HEK293T (cell line): ENCODE measurements at regions not wholly inside any gene's neighbourhood (a gene's known extent, or its start where the extent isn't known, plus 50 kb on each side); places are given as distances from the start of the nearest gene placed in this dataset.

Experiments
- CTCF ChIA-PET: fragments of 350-600 bp; formaldehyde crosslinking; extraction: SDS; loops from one replicate; lab custom pipeline; 2021; ENCODE audit warnings: antibody characterized with exemption, inconsistent platforms; lab: Yijun Ruan, JAX
- POLR2A ChIA-PET: fragments of 350-600 bp; formaldehyde crosslinking; extraction: SDS; loops from one replicate; lab custom pipeline; 2020; ENCODE audit warnings: antibody characterized with exemption, inconsistent platforms; lab: Yijun Ruan, JAX
- DNase-seq: peaks from one replicate; pipeline ENCODE4 v3.0.0; 2012; ENCODE audit warnings: mixed read lengths; ENCODE audit errors: extremely low spot score
- ARNT ChIP-seq: fragments of 450-650 bp; IDR thresholded peaks from 2 replicates; pipeline ENCODE4 v1.6.1; 2017; ENCODE audit warnings: mild to moderate bottlenecking
- BHLHE40 ChIP-seq: fragments of 450-650 bp; IDR thresholded peaks from 2 replicates; pipeline ENCODE4 v1.6.1; 2016; ENCODE audit warnings: mild to moderate bottlenecking, moderate library complexity, borderline replicate concordance
- CTBP1 ChIP-seq: fragments of 450-650 bp; IDR thresholded peaks from 2 replicates; pipeline ENCODE4 v1.6.1; 2016; ENCODE audit warnings: borderline replicate concordance
- ELF4 ChIP-seq: fragments of 450-650 bp; IDR thresholded peaks from 2 replicates; pipeline ENCODE4 v1.6.1; 2017; ENCODE audit warnings: antibody characterized with exemption
- FOXA1 ChIP-seq: fragments of 450-650 bp; IDR thresholded peaks from 2 replicates; pipeline ENCODE4 v1.6.1; 2016; ENCODE audit warnings: mild to moderate bottlenecking
- FOXK2 ChIP-seq: fragments of 450-650 bp; IDR thresholded peaks from 2 replicates; pipeline ENCODE4 v1.6.1; 2016; ENCODE audit warnings: mild to moderate bottlenecking
- FOXM1 ChIP-seq: fragments of 450-650 bp; IDR thresholded peaks from 2 replicates; pipeline ENCODE4 v1.6.1; 2017; ENCODE audit warnings: mild to moderate bottlenecking, borderline replicate concordance
- HDGF ChIP-seq: fragments of 450-650 bp; IDR thresholded peaks from 2 replicates; pipeline ENCODE4 v1.6.1; 2017; ENCODE audit warnings: antibody characterized with exemption, borderline replicate concordance
- L3MBTL2 ChIP-seq: fragments of 450-650 bp; conservative IDR thresholded peaks from 2 replicates; pipeline ENCODE4 v1.6.1; 2016; ENCODE audit warnings: mild to moderate bottlenecking
- LEF1 ChIP-seq: fragments of 450-650 bp; IDR thresholded peaks from 2 replicates; pipeline ENCODE4 v1.6.1; 2017; ENCODE audit warnings: mild to moderate bottlenecking, borderline replicate concordance
- NFRKB ChIP-seq: fragments of 450-650 bp; IDR thresholded peaks from 2 replicates; pipeline ENCODE4 v1.6.1; 2016; ENCODE audit warnings: mild to moderate bottlenecking, moderate library complexity
- PKNOX1 ChIP-seq: fragments of 450-650 bp; IDR thresholded peaks from 2 replicates; pipeline ENCODE4 v1.6.1; 2016
- SP1 ChIP-seq: fragments of 450-650 bp; IDR thresholded peaks from 2 replicates; pipeline ENCODE4 v1.6.1; 2017
- SUZ12 ChIP-seq: fragments of 450-650 bp; IDR thresholded peaks from 2 replicates; pipeline ENCODE4 v1.6.1; 2016; ENCODE audit warnings: mild to moderate bottlenecking
- TARDBP ChIP-seq: fragments of 450-650 bp; IDR thresholded peaks from 2 replicates; pipeline ENCODE4 v1.6.1; 2016
- ZNF384 ChIP-seq: fragments of 450-650 bp; IDR thresholded peaks from 2 replicates; pipeline ENCODE4 v1.6.1; 2016

GRCh38 chr4:18803781-18804180, 782.2 kb upstream of the LCORL start:
- POLR2A ChIA-PET: no interaction called here

DNA sequence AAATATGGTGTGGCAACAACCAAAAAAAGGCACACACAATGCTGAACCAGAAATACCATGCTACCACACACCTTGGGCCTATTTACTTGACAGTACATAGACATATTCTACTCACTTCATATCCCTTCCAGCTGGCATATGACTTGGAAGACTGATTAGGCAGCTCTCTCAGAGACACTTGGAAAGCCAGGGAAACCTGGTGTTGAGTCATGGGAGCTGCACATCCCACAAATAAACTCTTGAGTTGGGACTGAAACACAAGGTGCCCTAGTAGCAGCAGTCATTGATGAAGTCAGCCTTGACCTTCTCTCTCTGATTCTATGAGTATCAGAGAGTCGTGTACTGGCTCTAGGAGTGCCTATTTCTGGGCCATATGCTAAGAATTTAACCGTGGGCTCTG, 776.6 kb upstream of the LCORL start:
- ChIA-PET POLR2A (no interaction called here), CTCF (no interaction called here)

More at GRCh38 chr4:18803781-18804180, 782.2 kb upstream of the LCORL start:
- CTCF ChIA-PET: no interaction called here
- DNase-seq: no peak
- no peak for TF ChIP-seq ELF4
- no peak for TF ChIP-seq FOXM1
- TF ChIP-seq TARDBP: no peak
- no peak for TF ChIP-seq ARNT
- no peak for TF ChIP-seq SP1
- no peak for TF ChIP-seq FOXK2
- TF ChIP-seq PKNOX1: no peak
- no peak for TF ChIP-seq L3MBTL2
- TF ChIP-seq LEF1: no peak
- TF ChIP-seq ZNF384: no peak
- no peak for TF ChIP-seq HDGF
- no peak for TF ChIP-seq FOXA1
- TF ChIP-seq NFRKB: no peak
- no peak for TF ChIP-seq CTBP1
- no peak for TF ChIP-seq SUZ12
- TF ChIP-seq BHLHE40: no peak

GRCh38 chr4:18795794-18796193, 774.2 kb upstream of the LCORL start:
- no peak for DNase-seq
- TF ChIP-seq SUZ12: no peak
- no peak for TF ChIP-seq ELF4
- TF ChIP-seq LEF1: no peak
- no peak for TF ChIP-seq FOXM1
- TF ChIP-seq PKNOX1: no peak
- no peak for TF ChIP-seq HDGF
- no peak for TF ChIP-seq CTBP1
- TF ChIP-seq SP1: no peak
- TF ChIP-seq FOXK2: no peak
- TF ChIP-seq TARDBP: no peak
- TF ChIP-seq ZNF384: no peak
- TF ChIP-seq FOXA1: no peak
- TF ChIP-seq ARNT: no peak
- no peak for TF ChIP-seq BHLHE40
- no peak for TF ChIP-seq NFRKB
- no peak for TF ChIP-seq L3MBTL2
- ChIA-PET POLR2A (no interaction called here), CTCF (no interaction called here)

More for the DNA sequence above, 776.6 kb upstream of the LCORL start:
- no peak for DNase-seq
- no peak for TF ChIP-seq CTBP1
- no peak for TF ChIP-seq HDGF

DNA sequence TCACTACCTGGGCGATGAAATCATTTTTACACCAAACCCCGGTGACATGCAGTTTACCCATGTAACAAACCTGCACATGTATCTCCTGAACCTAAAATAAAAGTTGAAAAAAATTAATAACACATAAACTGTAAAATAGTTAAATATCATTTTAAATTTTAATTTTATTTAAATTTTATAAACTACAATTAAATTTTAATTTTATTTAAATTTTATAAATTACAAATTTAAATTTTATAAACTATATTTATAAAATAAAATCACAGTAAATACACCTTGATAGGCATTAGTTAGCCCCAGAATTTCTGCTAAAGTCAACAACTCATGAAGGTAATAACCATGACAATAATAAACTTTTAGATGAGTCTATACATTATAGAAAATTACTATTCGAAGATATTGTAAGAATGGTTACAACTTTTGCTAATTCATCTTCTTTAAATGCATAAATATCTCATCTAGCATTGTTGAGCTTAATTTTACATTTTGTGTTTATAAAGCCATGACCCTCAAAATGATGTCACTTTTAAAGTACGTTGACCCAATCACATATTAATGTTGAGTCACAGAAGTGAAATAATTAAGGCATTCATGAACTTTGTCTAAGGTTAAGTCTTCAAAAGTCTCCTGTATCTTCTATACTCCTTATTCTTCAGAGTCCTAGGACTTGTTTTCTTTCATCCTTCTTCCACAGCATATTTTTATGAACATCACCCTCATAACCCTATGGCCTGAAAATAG, 755.8 kb upstream of the LCORL start:
- TF ChIP-seq CTBP1: no peak
- no peak for TF ChIP-seq BHLHE40
- no peak for TF ChIP-seq LEF1
- ChIA-PET CTCF (no interaction called here), POLR2A (no interaction called here)
- DNase-seq: no peak

GRCh38 chr4:18767921-18768320, 746.4 kb upstream of the LCORL start:
- CTCF ChIA-PET: no interaction called here
- POLR2A ChIA-PET: no interaction called here
- TF ChIP-seq SUZ12 (no peak), TARDBP (no peak), ELF4 (no peak)

DNA sequence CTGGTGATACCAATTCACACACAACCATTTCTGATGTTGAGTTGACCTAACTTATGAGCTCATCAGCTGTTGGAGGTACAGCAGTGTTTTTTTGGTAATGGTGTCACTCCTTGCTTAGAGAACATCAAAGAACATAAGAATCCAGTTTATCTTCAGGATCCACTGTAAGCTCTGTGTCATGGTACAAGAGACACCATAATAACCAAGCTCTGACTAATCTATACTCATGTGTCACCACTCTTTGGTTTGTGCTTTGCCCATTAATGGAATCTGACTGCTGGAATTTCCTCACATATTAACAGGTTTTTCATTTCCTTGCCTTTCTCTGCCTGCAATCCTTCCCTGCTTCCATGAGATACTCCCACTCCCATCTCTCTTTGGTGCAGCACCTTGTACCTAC, 735.1 kb upstream of the LCORL start:
- ChIA-PET CTCF (no interaction called here), POLR2A (no interaction called here)
- no peak for TF ChIP-seq TARDBP
- no peak for TF ChIP-seq SP1
- no peak for TF ChIP-seq ZNF384
- TF ChIP-seq NFRKB: no peak
- TF ChIP-seq PKNOX1: no peak
- no peak for TF ChIP-seq CTBP1
- DNase-seq: no peak

More at GRCh38 chr4:18767921-18768320, 746.4 kb upstream of the LCORL start:
- no peak for DNase-seq

- no peak for TF ChIP-seq ELF4
- TF ChIP-seq PKNOX1: no peak
- no peak for TF ChIP-seq FOXA1
- TF ChIP-seq FOXM1: no peak
- TF ChIP-seq CTBP1: no peak
- POLR2A ChIA-PET: no interaction called here
- DNase-seq: no peak
- CTCF ChIA-PET: interaction anchor here (0.6 kb wide), 1 partner anchor 376 kb away, joined by 3 read pairs; no protein-coding TSS in a partner anchor
Observed at GRCh38 chr4:18754180-18754579, 732.6 kb upstream of the LCORL start.
